Erythroblast (primary cell): ENCODE measurements at regions not wholly inside any gene's neighbourhood (a gene's known extent, or its start where the extent isn't known, plus 50 kb on each side); places are given as distances from the start of the nearest gene placed in this dataset.

Experiments
- GATA1 ChIP-seq: IDR thresholded peaks from 2 replicates; pipeline ENCODE4 v1.6.1; 2011; ENCODE audit warnings: low read depth, mild to moderate bottlenecking, control low read depth, low read length, moderate library complexity
- POLR2A ChIP-seq: IDR thresholded peaks from 2 replicates; pipeline ENCODE4 v1.6.1; 2011; ENCODE audit warnings: mild to moderate bottlenecking, low read length

DNA sequence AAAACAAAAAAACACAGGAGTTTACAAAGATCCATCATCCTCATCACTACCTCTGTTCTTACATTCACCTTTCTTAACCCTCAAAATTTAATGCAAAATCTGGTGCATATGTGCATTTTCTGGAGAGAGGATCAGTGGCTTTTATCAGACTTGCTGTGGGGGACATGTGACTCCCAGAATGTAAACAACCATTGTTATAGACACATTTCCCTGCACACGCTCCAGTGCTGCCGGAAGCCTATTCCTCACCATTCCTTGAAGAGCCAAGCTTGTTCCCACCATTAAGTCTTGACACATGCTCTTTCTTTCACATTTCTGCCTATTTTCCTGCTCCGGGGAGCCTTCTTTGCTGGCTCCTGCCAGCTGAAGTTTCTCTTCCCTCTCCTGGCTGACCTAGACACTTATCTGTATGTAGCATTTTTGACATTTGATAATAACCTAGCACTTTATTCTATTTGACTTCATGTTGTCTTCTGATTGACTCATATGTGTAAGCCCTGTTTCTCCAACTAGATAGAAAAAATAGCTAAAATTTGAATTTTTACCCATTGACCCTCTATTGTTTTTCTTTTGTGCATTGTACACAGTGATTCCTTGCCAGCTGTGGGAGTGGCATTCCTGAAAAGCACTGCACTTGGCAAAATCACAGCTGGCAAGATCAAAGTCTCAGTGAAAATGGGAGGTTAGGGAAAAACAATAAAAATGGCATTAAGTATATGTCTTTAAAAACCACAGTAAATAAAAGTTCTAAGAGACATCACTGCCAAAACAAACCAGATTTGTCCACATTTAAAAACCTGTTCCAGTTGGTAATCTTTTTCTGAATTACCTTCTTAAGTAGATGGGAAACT is 76.8 kb upstream of the CIBAR2 start:
- TF ChIP-seq POLR2A = no peak
- no peak for TF ChIP-seq GATA1
